Neuron (in vitro differentiated cells): ENCODE measurements at regions not wholly inside any gene's neighbourhood (a gene's known extent, or its start where the extent isn't known, plus 50 kb on each side); places are given as distances from the start of the nearest gene placed in this dataset.

Source experiments
- H2AFZ ChIP-seq: one replicate; pipeline ENCODE4 v1.6.1; 2013; ENCODE audit warnings: low read depth, mild to moderate bottlenecking, inconsistent platforms, low read length, moderate library complexity
- H3K27me3 ChIP-seq: one replicate; pipeline ENCODE4 v1.6.1; 2013; ENCODE audit warnings: low read length; ENCODE audit not compliant: insufficient read depth
- H3K36me3 ChIP-seq: one replicate; pipeline ENCODE4 v1.6.1; 2013; ENCODE audit warnings: low read length; ENCODE audit not compliant: insufficient read depth
- H3K4me1 ChIP-seq: one replicate; pipeline ENCODE4 v1.6.1; 2013; ENCODE audit warnings: low read length; ENCODE audit not compliant: insufficient read depth
- H3K4me3 ChIP-seq: 2 replicates; pipeline ENCODE4 v1.5.1; 2013; ENCODE audit warnings: mild to moderate bottlenecking, low read length, moderate library complexity
- H3K9me3 ChIP-seq: one replicate; pipeline ENCODE4 v1.6.1; 2013; ENCODE audit warnings: low read length

- H3K4me1 ChIP-seq: peaks cover 21% of the 10 kb centered on the region
- H2AFZ ChIP-seq: no peak overlapping the region
- H3K27me3 ChIP-seq: no peaks in the 10 kb centered on the region
- H3K36me3 ChIP-seq: no peaks in the 10 kb centered on the region
- no peak overlapping the region for H3K4me3 ChIP-seq
- no peaks in the 10 kb centered on the region for H3K9me3 ChIP-seq
These were observed 524.9 kb downstream of the NTRK3 start for GRCh38 chr15:87731630-87732029.

GRCh38 chr15:87730706-87731105 lies 525.8 kb downstream of the NTRK3 start:
- Histone ChIP-seq H3K4me1 (peaks cover 15% of the 10 kb centered on the region), H3K27me3 (no peaks in the 10 kb centered on the region), H2AFZ (no peak overlapping the region), H3K4me3 (no peak overlapping the region), H3K9me3 (no peaks in the 10 kb centered on the region), H3K36me3 (no peaks in the 10 kb centered on the region)

- Histone ChIP-seq H3K4me1 (peaks cover 15% of the 10 kb centered on the region), H3K36me3 (no peaks in the 10 kb centered on the region), H3K4me3 (no peak overlapping the region), H2AFZ (no peak overlapping the region), H3K27me3 (no peaks in the 10 kb centered on the region), H3K9me3 (no peaks in the 10 kb centered on the region)
These were observed 527.5 kb downstream of the NTRK3 start for GRCh38 chr15:87728998-87729397.

DNA sequence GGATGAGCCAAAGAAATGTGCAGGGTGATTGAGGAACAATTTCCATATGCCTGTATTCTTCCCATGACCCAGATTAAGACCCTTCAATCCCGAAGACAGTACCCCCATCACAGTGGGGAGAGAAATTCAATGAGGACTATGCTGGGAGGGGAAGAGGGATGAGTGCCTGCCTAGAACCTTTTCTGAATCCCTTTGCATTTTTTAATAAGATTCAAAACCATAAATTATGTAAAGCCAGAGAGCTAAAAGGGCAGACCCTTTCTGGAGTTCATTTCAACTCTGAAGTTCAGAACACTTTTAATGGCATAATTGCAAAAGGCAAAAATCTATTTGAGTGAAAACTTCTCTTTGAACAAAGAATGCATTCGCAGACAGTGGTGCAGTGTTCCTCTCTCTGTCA lies 529.5 kb downstream of the NTRK3 start:
- Histone ChIP-seq H3K4me1 (peaks cover 8% of the 10 kb centered on the region), H3K27me3 (no peaks in the 10 kb centered on the region), H3K36me3 (no peaks in the 10 kb centered on the region), H3K9me3 (no peaks in the 10 kb centered on the region), H2AFZ (no peak overlapping the region), H3K4me3 (no peak overlapping the region)

DNA sequence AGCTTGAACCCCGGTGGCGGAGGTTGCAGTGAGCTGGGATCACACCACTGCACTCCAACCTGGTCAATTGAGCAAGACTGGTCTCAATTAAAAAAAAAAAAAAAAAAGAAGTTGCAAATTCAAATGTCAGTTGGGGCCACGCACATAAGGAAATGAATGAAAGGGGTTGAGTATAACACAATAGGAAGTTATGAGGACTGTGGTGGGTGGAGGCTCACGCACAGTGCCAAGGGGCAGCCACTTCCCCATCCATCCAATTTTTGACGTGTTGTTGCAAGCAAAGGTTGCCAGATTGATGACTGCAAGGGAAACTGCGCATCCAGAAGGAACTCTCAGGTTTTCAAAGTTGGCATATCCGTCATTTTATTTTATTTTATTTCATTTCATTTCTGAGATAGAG lies 532.2 kb downstream of the NTRK3 start:
- H3K4me3 ChIP-seq: no peak overlapping the region
- H3K4me1 ChIP-seq: peaks cover 8% of the 10 kb centered on the region
- H3K36me3 ChIP-seq: no peaks in the 10 kb centered on the region
- H3K9me3 ChIP-seq: no peaks in the 10 kb centered on the region
- no peak overlapping the region for H2AFZ ChIP-seq
- H3K27me3 ChIP-seq: no peaks in the 10 kb centered on the region

- no peak overlapping the region for H3K4me3 ChIP-seq
- no peaks in the 10 kb centered on the region for H3K36me3 ChIP-seq
- H3K27me3 ChIP-seq: no peaks in the 10 kb centered on the region
- peaks cover 8% of the 10 kb centered on the region for H3K4me1 ChIP-seq
- H2AFZ ChIP-seq: no peak overlapping the region
- H3K9me3 ChIP-seq: no peaks in the 10 kb centered on the region
These were observed 533.4 kb downstream of the NTRK3 start for GRCh38 chr15:87722941-87723691.

DNA sequence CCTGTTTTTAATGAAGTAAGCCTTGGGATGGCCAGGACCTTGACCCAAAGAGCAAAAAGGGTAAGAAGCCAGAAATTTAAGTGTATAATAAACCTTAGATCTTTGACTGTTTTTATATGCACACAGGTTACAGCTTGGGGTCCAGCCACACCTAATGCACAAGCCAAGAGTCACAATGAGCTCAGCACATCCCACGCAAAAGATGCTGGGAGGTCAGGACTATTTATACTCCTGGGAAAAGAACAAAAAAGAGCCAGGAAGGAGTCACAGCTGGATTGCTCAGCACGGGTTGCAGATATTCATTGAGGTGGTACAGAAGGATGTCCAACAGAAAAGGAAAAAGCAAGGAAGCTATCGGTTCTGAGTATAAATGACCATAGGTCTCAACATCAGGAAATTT lies 536.3 kb downstream of the NTRK3 start:
- no peaks in the 10 kb centered on the region for H3K9me3 ChIP-seq
- H3K36me3 ChIP-seq: no peaks in the 10 kb centered on the region
- H3K27me3 ChIP-seq: peaks cover 3% of the 10 kb centered on the region
- no peak overlapping the region for H3K4me3 ChIP-seq
- peaks cover 5% of the 10 kb centered on the region for H3K4me1 ChIP-seq
- no peak overlapping the region for H2AFZ ChIP-seq

DNA sequence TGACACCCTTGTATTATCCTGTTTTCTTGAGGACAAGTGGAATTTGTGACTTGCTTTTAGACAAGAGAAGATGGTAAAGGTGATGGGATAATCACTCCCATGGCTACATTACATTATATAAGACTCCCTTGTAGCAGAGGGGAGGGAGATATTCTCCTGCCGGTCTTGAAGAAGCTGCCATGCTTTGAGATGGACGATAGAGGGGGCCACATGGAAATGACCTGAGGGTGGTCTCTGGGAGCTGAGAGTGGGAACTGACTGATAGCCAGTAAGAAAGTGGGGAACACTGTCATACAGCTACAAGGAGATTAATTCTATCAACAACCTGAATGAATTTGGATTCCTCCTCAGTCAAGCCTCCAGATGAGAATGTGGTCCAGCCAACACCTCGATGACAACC lies 540.1 kb downstream of the NTRK3 start:
- H3K36me3 ChIP-seq: no peaks in the 10 kb centered on the region

GRCh38 chr15:87715252-87715651 lies 541.3 kb downstream of the NTRK3 start:
- Histone ChIP-seq H3K36me3 (no peaks in the 10 kb centered on the region), H3K27me3 (peaks cover 3% of the 10 kb centered on the region), H3K4me1 (no peaks in the 10 kb centered on the region), H3K9me3 (no peaks in the 10 kb centered on the region), H3K4me3 (no peak overlapping the region), H2AFZ (no peak overlapping the region)

More for the DNA sequence above, 540.1 kb downstream of the NTRK3 start:
- Histone ChIP-seq H3K9me3 (no peaks in the 10 kb centered on the region), H3K27me3 (peaks cover 3% of the 10 kb centered on the region), H2AFZ (no peak overlapping the region), H3K4me3 (no peak overlapping the region), H3K4me1 (no peaks in the 10 kb centered on the region)

DNA sequence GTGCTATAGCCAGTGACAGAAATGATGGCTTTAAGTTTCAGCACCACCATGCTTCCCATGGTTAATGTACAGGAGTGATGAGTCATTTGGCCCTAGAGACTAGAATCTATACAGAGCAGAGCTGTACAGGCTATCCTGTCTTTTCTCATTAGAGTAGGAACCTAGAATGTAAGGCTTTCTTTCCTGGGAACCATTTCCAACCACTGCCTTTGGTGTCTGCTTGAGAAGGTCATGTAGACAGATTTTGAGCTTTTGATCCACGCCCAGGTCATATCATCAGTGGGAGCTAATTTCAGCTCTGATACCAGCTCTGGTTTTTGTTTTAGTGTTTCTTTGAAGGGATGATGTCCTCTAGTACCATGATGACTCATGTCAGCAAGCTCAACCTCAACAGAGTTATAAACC lies 543.1 kb downstream of the NTRK3 start:
- no peak overlapping the region for H2AFZ ChIP-seq
- no peaks in the 10 kb centered on the region for H3K36me3 ChIP-seq
- H3K4me1 ChIP-seq: no peaks in the 10 kb centered on the region
- no peaks in the 10 kb centered on the region for H3K9me3 ChIP-seq
- H3K27me3 ChIP-seq: peaks cover 3% of the 10 kb centered on the region
- no peak overlapping the region for H3K4me3 ChIP-seq

DNA sequence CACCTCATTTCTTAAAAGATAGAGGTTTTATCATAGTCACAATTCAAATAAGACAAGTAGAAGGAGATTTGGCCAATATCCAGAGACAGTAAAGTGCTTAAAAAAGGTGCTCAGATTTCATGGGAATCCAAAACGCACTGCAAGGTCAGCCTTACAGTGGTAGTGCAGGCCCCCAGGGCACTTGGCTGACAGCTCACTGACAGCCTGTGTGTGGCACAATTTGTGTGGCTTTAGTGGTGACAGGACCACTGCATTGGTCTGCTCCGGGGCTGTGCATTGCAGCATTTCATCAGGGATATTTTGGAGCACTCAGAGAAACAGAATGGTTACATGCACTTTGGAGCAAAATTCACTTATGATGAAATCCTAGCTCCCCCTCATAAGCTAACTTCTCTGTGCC lies 544.3 kb downstream of the NTRK3 start:
- no peaks in the 10 kb centered on the region for H3K36me3 ChIP-seq
- H3K9me3 ChIP-seq: no peaks in the 10 kb centered on the region
- no peak overlapping the region for H3K4me3 ChIP-seq
- no peak overlapping the region for H2AFZ ChIP-seq
- H3K4me1 ChIP-seq: no peaks in the 10 kb centered on the region
- peaks cover 3% of the 10 kb centered on the region for H3K27me3 ChIP-seq

DNA sequence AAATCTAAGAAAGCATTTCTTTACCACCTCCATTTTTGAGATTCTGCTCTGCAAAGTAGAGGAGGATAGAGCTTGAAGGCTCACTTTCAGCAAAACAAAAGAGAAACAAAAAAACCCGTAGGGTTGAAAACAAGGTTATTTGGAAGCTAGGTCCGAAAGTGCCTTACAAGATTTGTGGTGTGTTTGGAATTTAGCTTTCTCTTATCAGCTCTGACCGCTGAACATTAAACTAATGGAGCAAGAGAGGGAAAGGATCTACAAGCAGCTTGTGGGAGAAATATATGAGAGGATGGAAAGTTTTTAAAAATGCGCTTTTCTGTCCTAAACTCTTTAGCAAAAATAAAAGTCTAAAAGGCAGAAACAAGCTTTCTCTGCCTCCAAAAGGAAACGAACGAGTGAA lies 545.5 kb downstream of the NTRK3 start:
- Histone ChIP-seq H3K36me3 (no peaks in the 10 kb centered on the region), H3K27me3 (peaks cover under 1% of the 10 kb centered on the region), H3K4me3 (no peak overlapping the region), H3K9me3 (no peaks in the 10 kb centered on the region), H3K4me1 (no peaks in the 10 kb centered on the region), H2AFZ (no peak overlapping the region)

- no peaks in the 10 kb centered on the region for H3K9me3 ChIP-seq
These were observed 546.1 kb downstream of the NTRK3 start for GRCh38 chr15:87710406-87710805.

GRCh38 chr15:87707566-87708130 lies 548.9 kb downstream of the NTRK3 start:
- H3K9me3 ChIP-seq: no peaks in the 10 kb centered on the region
- no peak overlapping the region for H3K4me3 ChIP-seq
- no peaks in the 10 kb centered on the region for H3K36me3 ChIP-seq
- H2AFZ ChIP-seq: no peak overlapping the region
- H3K4me1 ChIP-seq: no peaks in the 10 kb centered on the region
- no peaks in the 10 kb centered on the region for H3K27me3 ChIP-seq

More at GRCh38 chr15:87710406-87710805, 546.1 kb downstream of the NTRK3 start:
- H3K36me3 ChIP-seq: no peaks in the 10 kb centered on the region
- H3K4me3 ChIP-seq: no peak overlapping the region
- H3K4me1 ChIP-seq: no peaks in the 10 kb centered on the region
- no peak overlapping the region for H2AFZ ChIP-seq
- H3K27me3 ChIP-seq: no peaks in the 10 kb centered on the region
